ENCODE measurements at regions not wholly inside any gene's neighbourhood (a gene's known extent, or its start where the extent isn't known, plus 50 kb on each side); places are given as distances from the start of the nearest gene placed in this dataset.

DNA sequence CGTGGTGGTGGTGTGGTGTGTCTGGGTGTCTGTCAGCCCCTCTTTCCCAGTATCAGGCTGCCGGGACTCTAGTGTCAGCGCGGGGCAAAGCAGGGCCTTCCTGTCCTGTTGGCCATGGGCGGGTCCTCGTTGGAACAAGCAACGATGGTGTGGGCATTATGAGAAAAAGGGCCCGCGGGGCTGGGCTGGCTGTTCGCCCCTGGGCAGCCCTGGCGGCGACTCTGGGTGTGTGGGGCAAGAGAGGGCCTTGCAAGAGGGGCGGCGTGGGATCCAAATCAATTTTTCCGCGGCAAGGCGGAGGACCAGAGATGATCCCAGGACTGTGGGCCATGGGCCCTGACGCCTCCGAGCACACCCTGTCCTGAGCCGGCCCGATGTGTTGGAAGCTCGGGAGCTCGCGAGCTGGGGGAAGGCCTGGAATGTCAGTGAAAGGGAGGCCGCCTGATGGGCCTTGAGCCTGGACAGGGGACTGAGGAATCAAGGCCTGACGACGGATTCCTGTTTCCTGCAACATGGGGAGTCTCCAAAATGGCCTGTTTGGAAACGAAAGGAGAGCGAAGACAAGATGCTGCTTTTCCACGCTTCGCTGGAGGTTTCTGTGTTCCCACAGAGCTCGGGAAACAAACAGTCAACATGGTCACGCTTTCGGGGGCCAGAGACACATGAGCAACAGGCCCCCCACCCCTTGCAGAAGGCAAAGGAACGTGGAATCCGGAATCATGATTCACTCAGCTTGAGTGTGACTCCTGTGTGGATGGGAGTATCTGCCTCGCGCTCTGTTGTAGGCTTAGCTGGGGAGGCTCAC, 364.7 kb upstream of the DEFB115 start (continued):
- TF ChIP-seq, protein P1, sequence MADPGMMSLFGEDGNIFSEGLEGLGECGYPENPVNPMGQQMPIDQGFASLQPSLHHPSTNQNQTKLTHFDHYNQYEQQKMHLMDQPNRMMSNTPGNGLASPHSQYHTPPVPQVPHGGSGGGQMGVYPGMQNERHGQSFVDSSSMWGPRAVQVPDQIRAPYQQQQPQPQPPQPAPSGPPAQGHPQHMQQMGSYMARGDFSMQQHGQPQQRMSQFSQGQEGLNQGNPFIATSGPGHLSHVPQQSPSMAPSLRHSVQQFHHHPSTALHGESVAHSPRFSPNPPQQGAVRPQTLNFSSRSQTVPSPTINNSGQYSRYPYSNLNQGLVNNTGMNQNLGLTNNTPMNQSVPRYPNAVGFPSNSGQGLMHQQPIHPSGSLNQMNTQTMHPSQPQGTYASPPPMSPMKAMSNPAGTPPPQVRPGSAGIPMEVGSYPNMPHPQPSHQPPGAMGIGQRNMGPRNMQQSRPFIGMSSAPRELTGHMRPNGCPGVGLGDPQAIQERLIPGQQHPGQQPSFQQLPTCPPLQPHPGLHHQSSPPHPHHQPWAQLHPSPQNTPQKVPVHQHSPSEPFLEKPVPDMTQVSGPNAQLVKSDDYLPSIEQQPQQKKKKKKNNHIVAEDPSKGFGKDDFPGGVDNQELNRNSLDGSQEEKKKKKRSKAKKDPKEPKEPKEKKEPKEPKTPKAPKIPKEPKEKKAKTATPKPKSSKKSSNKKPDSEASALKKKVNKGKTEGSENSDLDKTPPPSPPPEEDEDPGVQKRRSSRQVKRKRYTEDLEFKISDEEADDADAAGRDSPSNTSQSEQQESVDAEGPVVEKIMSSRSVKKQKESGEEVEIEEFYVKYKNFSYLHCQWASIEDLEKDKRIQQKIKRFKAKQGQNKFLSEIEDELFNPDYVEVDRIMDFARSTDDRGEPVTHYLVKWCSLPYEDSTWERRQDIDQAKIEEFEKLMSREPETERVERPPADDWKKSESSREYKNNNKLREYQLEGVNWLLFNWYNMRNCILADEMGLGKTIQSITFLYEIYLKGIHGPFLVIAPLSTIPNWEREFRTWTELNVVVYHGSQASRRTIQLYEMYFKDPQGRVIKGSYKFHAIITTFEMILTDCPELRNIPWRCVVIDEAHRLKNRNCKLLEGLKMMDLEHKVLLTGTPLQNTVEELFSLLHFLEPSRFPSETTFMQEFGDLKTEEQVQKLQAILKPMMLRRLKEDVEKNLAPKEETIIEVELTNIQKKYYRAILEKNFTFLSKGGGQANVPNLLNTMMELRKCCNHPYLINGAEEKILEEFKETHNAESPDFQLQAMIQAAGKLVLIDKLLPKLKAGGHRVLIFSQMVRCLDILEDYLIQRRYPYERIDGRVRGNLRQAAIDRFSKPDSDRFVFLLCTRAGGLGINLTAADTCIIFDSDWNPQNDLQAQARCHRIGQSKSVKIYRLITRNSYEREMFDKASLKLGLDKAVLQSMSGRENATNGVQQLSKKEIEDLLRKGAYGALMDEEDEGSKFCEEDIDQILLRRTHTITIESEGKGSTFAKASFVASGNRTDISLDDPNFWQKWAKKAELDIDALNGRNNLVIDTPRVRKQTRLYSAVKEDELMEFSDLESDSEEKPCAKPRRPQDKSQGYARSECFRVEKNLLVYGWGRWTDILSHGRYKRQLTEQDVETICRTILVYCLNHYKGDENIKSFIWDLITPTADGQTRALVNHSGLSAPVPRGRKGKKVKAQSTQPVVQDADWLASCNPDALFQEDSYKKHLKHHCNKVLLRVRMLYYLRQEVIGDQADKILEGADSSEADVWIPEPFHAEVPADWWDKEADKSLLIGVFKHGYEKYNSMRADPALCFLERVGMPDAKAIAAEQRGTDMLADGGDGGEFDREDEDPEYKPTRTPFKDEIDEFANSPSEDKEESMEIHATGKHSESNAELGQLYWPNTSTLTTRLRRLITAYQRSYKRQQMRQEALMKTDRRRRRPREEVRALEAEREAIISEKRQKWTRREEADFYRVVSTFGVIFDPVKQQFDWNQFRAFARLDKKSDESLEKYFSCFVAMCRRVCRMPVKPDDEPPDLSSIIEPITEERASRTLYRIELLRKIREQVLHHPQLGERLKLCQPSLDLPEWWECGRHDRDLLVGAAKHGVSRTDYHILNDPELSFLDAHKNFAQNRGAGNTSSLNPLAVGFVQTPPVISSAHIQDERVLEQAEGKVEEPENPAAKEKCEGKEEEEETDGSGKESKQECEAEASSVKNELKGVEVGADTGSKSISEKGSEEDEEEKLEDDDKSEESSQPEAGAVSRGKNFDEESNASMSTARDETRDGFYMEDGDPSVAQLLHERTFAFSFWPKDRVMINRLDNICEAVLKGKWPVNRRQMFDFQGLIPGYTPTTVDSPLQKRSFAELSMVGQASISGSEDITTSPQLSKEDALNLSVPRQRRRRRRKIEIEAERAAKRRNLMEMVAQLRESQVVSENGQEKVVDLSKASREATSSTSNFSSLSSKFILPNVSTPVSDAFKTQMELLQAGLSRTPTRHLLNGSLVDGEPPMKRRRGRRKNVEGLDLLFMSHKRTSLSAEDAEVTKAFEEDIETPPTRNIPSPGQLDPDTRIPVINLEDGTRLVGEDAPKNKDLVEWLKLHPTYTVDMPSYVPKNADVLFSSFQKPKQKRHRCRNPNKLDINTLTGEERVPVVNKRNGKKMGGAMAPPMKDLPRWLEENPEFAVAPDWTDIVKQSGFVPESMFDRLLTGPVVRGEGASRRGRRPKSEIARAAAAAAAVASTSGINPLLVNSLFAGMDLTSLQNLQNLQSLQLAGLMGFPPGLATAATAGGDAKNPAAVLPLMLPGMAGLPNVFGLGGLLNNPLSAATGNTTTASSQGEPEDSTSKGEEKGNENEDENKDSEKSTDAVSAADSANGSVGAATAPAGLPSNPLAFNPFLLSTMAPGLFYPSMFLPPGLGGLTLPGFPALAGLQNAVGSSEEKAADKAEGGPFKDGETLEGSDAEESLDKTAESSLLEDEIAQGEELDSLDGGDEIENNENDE (IDR thresholded peaks at IDR 0.05; ENCODE audit: insufficient replicate concordance, low read length): no peak
- TF ChIP-seq JUN (IDR thresholded peaks at IDR 0.05; ENCODE audit: low read depth, low read length) (no peak), CEBPB (IDR thresholded peaks at IDR 0.05; ENCODE audit: low read depth, low read length) (no peak), ASH2L (IDR thresholded peaks at IDR 0.05; ENCODE audit: low read length) (no peak), TBP (IDR thresholded peaks at IDR 0.05; ENCODE audit: low read depth, low read length) (no peak), CBX8 (IDR thresholded peaks at IDR 0.05; ENCODE audit: borderline replicate concordance, low read depth, low read length) (no peak), RXRA (IDR thresholded peaks at IDR 0.05; ENCODE audit: insufficient read depth, low read depth, low read length) (no peak), EGR1 (IDR thresholded peaks at IDR 0.05; ENCODE audit: borderline replicate concordance, low read depth, low read length) (no peak), BCL11A (IDR thresholded peaks at IDR 0.05; ENCODE audit: low read depth in 2 of 2, low read length in 2 of 2) (no peak), HDAC6 (IDR thresholded peaks at IDR 0.05; ENCODE audit: low read depth, low read length) (no peak)
- TF ChIP-seq, protein P2, sequence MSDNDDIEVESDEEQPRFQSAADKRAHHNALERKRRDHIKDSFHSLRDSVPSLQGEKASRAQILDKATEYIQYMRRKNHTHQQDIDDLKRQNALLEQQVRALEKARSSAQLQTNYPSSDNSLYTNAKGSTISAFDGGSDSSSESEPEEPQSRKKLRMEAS (IDR thresholded peaks at IDR 0.05): no peak

All from H1 (cell line).